ENCODE measurements at regions not wholly inside any gene's neighbourhood (a gene's known extent, or its start where the extent isn't known, plus 50 kb on each side); places are given as distances from the start of the nearest gene placed in this dataset.

DNA sequence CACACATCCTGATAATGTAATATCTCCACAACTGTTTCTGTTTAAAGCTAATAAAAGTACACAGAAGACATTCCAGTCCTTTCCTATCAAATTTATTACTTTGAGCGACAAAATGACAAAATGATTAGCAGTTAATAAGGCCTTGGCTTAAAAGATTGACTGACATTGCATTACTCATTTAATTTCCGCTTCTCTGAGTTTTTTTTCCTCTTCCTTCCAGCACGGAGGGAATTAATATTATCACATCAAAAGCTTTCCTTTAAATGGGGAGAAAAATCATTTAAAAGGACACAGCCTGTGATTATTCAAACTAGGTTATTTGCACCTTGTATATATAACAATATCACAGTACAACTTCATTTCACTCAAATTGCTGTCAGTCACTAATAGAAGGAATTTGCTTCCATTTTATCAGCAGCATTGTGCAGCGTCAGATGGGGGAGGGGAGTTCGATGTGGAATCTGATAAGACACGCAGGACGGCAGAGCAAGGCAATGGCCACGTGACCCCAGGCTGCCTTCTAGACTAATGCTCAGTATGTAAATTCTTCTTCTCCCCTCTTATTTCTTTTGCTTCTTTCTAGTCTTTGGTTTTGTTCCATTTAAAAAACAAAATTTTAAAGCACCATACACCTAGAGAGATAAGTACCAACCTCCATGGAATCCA, 400.5 kb downstream of the IRX1 start:
- peaks cover 0 to 15% (median 6%) of the 10 kb centered on the region in 4 donors for H3K9me3 ChIP-seq
- peaks cover 0 to 9% (median 0%) of the 10 kb centered on the region in 4 donors for H3K4me1 ChIP-seq
- no peak overlapping the region for H3K27ac ChIP-seq (replicated peaks in 1 of 4)
- intact Hi-C loops (cut with DNase I): no loop called here
- DNase-seq (ENCODE audit: extremely low spot score): no peak
- H3K4me3 ChIP-seq: no peak overlapping the region
- no peak for TF ChIP-seq POLR2A (IDR thresholded peaks at IDR 0.05; ENCODE audit: low read depth)
- no peak for TF ChIP-seq POLR2AphosphoS5 (IDR thresholded peaks at IDR 0.05)
- TF ChIP-seq, protein P1, sequence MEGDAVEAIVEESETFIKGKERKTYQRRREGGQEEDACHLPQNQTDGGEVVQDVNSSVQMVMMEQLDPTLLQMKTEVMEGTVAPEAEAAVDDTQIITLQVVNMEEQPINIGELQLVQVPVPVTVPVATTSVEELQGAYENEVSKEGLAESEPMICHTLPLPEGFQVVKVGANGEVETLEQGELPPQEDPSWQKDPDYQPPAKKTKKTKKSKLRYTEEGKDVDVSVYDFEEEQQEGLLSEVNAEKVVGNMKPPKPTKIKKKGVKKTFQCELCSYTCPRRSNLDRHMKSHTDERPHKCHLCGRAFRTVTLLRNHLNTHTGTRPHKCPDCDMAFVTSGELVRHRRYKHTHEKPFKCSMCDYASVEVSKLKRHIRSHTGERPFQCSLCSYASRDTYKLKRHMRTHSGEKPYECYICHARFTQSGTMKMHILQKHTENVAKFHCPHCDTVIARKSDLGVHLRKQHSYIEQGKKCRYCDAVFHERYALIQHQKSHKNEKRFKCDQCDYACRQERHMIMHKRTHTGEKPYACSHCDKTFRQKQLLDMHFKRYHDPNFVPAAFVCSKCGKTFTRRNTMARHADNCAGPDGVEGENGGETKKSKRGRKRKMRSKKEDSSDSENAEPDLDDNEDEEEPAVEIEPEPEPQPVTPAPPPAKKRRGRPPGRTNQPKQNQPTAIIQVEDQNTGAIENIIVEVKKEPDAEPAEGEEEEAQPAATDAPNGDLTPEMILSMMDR (IDR thresholded peaks at IDR 0.05): no peak
- TF ChIP-seq EP300 (IDR thresholded peaks at IDR 0.05): no peak
- peaks cover 0 to 11% (median 0%) of the 10 kb centered on the region in 4 donors for H3K27me3 ChIP-seq
- 35% methylated on average over 8 of the region's 8 CpGs for WGBS
- no peaks in the 10 kb centered on the region for H3K36me3 ChIP-seq

DNA sequence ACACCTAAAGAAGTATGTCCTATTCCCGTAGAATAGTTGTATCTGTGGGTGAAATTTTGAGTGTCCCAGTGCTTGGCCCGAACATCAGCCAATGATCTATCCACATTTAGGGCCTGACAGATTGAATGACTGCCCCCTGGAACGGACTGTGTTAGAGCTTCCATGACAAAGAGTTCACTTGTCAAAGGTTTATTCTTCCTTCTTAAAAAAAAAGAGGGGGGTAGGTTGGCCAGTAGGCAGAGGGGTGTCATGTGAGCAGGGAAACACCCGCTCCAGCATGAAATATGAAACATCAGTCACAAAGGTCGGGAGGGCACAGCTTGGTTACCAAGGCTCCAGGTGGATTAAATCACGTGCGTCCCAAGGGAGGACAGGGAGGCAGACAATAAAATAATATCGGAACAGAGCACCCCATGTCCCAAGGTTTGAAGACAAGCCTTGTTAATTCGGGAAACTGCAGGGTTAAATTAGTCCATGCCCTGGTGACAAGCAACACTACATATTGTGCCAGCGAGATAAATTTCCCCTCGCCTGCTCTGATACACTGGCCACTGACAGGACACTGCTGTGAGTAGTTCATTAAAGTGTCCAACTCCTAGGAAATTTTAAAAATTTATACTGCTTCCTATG, 401.2 kb downstream of the IRX1 start:
- no peak overlapping the region for H3K27ac ChIP-seq (replicated peaks in 1 of 4)
- peaks cover 0 to 9% (median 0%) of the 10 kb centered on the region in 4 donors for H3K4me1 ChIP-seq
- no peaks in the 10 kb centered on the region for H3K36me3 ChIP-seq
- H3K9me3 ChIP-seq: peaks cover 0 to 9% (median 4%) of the 10 kb centered on the region in 4 donors
- no peak overlapping the region for H3K4me3 ChIP-seq
- peak; percentile 75 for DNase-seq (ENCODE audit: extremely low spot score)
- intact Hi-C loops (cut with DNase I): no loop called here
- 48% methylated on average over 11 of the region's 11 CpGs for WGBS
- TF ChIP-seq EP300 (IDR thresholded peaks at IDR 0.05) (no peak), POLR2AphosphoS5 (IDR thresholded peaks at IDR 0.05) (no peak), POLR2A (IDR thresholded peaks at IDR 0.05; ENCODE audit: low read depth) (no peak)
- TF ChIP-seq, protein P1 (IDR thresholded peaks at IDR 0.05): no peak
- H3K27me3 ChIP-seq: peaks cover 0 to 15% (median 0%) of the 10 kb centered on the region in 4 donors

DNA sequence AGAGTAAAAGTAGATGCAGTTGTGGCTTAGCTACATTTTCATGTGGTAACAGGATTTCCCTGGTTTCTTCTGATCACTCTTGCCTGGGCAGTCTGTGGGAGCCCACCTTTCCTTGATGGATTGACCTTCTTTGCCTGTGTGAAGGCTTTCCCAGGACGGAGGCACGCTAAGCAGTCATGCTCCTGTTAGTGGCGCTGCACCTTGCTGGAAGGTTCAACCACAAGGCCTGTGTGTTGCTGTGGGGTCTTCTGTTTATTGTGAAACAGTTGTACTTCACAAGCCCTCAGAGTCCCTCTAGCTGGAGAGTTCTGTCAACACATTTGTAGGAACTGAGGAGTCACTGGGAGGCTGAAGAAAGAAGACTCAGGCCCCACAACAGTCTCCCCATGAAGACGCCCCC, 402.0 kb downstream of the IRX1 start:
- Histone ChIP-seq H3K27me3 (peaks cover 0 to 15% (median 0%) of the 10 kb centered on the region in 4 donors), H3K27ac (replicated peaks in 1 of 4) (no peak overlapping the region), H3K9me3 (peaks cover 0 to under 1% (median 0%) of the 10 kb centered on the region in 4 donors), H3K36me3 (no peaks in the 10 kb centered on the region), H3K4me1 (peaks cover 0 to 9% (median 0%) of the 10 kb centered on the region in 4 donors), H3K4me3 (no peak overlapping the region)
- no peak for TF ChIP-seq POLR2AphosphoS5 (IDR thresholded peaks at IDR 0.05)
- no peak for TF ChIP-seq EP300 (IDR thresholded peaks at IDR 0.05)
- TF ChIP-seq POLR2A (IDR thresholded peaks at IDR 0.05; ENCODE audit: low read depth): no peak
- TF ChIP-seq, protein P1 (IDR thresholded peaks at IDR 0.05): no peak
- DNase-seq (ENCODE audit: extremely low spot score): peak; percentile 66
- WGBS: 89% methylated on average over 1 of the region's 4 CpGs
- intact Hi-C loops (cut with DNase I): no loop called here

DNA sequence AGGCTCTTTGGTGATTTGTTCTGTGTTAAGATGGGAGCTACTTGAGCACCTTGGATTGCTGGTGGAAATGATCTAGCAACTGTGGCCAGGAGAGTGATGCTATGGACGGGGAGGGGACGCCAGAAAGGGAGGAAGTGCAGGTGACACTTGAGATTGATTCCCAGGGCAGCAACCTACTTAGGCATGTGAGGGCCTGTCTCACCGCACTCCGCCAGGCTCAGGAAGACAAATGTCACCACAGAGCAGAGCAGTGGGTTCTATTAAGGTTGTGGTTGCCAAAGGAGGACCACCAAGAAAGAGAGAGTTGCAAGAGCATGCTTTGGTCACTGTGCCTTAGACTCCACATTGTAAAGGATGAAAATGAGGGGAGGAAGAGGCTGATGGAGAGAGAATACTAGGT, 404.3 kb downstream of the IRX1 start:
- Histone ChIP-seq H3K9me3 (no peaks in the 10 kb centered on the region), H3K27me3 (peaks cover 0 to 15% (median 0%) of the 10 kb centered on the region in 4 donors), H3K4me3 (no peak overlapping the region), H3K4me1 (peaks cover 0 to 9% (median 0%) of the 10 kb centered on the region in 4 donors), H3K36me3 (no peaks in the 10 kb centered on the region), H3K27ac (replicated peaks in 1 of 4) (no peak overlapping the region)
- DNase-seq (ENCODE audit: extremely low spot score): peak; percentile 53
- TF ChIP-seq POLR2AphosphoS5 (IDR thresholded peaks at IDR 0.05) (no peak), EP300 (IDR thresholded peaks at IDR 0.05) (no peak), POLR2A (IDR thresholded peaks at IDR 0.05; ENCODE audit: low read depth) (no peak)
- TF ChIP-seq, protein P1 (IDR thresholded peaks at IDR 0.05): no peak
- WGBS: 80% methylated on average over 4 of the region's 4 CpGs
- intact Hi-C loops (cut with DNase I): no loop called here
